K562 (cell line): ENCODE measurements at regions not wholly inside any gene's neighbourhood (a gene's known extent, or its start where the extent isn't known, plus 50 kb on each side); places are given as distances from the start of the nearest gene placed in this dataset.

Experiments used
- ATAC-seq: fragments of 200-7000 bp; cut with Tn5 transposase; 3 replicates; pipeline ENCODE4 v1.9.1; 2020; ENCODE audit warnings: moderate library complexity
- BruUV-seq: library from RNA; stranded (reverse); fragments of 400-500 nt; replicated peaks from 2 replicates; lab custom pipeline; 2021; lab: Mats Ljungman, UMichigan
- CTCF ChIA-PET: fragments of 300-600 bp; formaldehyde crosslinking; extraction: SDS; loops from one replicate; lab custom pipeline; 2021; ENCODE audit warnings: low intra/inter-chr PET ratio; lab: Yijun Ruan, JAX
- POLR2A ChIA-PET: fragments of 300-600, 350-650 bp; sonication (Branson Sonifier 250); formaldehyde crosslinking; extraction: SDS; loops from one replicate; lab custom pipeline; 2021; ENCODE audit warnings: antibody characterized with exemption, inconsistent platforms; lab: Yijun Ruan, JAX
- DNase-seq, 4 experiments: peaks; one replicate each; pipeline versions ENCODE4 v3.0.0 to v3.0.0-alpha.2; 2011 to 2018; ENCODE audit warnings: low spot score in 3 of 4, mixed read lengths in 3 of 4; ENCODE audit errors: extremely low read depth in 1 of 4
- FAIRE-seq: peaks from 2 replicates; lab custom pipeline; 2011; peaks lifted over from hg19 to GRCh38; lab: Jason Lieb, UNC
- H2AFZ ChIP-seq: 2 replicates; pipeline ENCODE4 v1.6.0; 2011; ENCODE audit warnings: low read depth, low read length, control low read depth, inconsistent platforms
- H3K27ac ChIP-seq: fragments of 200-600 bp; 3 replicates; pipeline ENCODE4 v1.8.0; 2011; ENCODE audit warnings: low read depth, mild to moderate bottlenecking, control low read depth, inconsistent platforms, low read length, moderate library complexity, mixed read lengths; ENCODE audit errors: extremely low read depth
- H3K27me3 ChIP-seq, 2 experiments: fragments of 300-600 bp in 1 of 2; 2 replicates in 1 of 2; 3 replicates in 1 of 2; pipeline versions ENCODE4 v1.6.0 to v1.8.0; 2011; ENCODE audit warnings: inconsistent platforms in 2 of 2, low read length in 2 of 2, mild to moderate bottlenecking in 1 of 2, mixed read lengths in 1 of 2, moderate library complexity in 1 of 2; ENCODE audit not compliant: control insufficient read depth in 2 of 2, insufficient read depth in 2 of 2
- H3K36me3 ChIP-seq: fragments of 300-600 bp; 3 replicates; pipeline ENCODE4 v1.8.0; 2011; ENCODE audit warnings: mild to moderate bottlenecking, low read length, inconsistent platforms; ENCODE audit not compliant: control insufficient read depth, insufficient read depth
- H3K4me1 ChIP-seq, 2 experiments: fragments of 200-600 bp in 1 of 2; replicated peaks in 1 of 2; 2 replicates in 1 of 2; 3 replicates in 1 of 2; pipeline versions ENCODE4 v1.5.1 to v1.8.0; 2011; ENCODE audit warnings: inconsistent platforms in 2 of 2, low read length in 2 of 2, mild to moderate bottlenecking in 1 of 2, mixed read lengths in 1 of 2, moderate library complexity in 1 of 2; ENCODE audit not compliant: control insufficient read depth in 2 of 2, insufficient read depth in 2 of 2
- H3K4me2 ChIP-seq: 2 replicates; pipeline ENCODE4 v1.6.1; 2011; ENCODE audit warnings: low read length, control low read depth, inconsistent platforms, mixed read lengths; ENCODE audit not compliant: insufficient read depth
- H3K4me3 ChIP-seq: fragments of 200-600 bp; sonication (generic), shearing (Covaris generic); 2 replicates; pipeline ENCODE4 v1.5.1; 2016; ENCODE audit warnings: control low read depth, inconsistent platforms
- H3K79me2 ChIP-seq: fragments of 200-600 bp; 3 replicates; pipeline ENCODE4 v1.8.0; 2011; ENCODE audit warnings: low read length, inconsistent platforms; ENCODE audit not compliant: control insufficient read depth, insufficient read depth
- H3K9ac ChIP-seq, 2 experiments: 2 replicates each; pipeline versions ENCODE4 v1.6.0 to v1.6.1; 2011; ENCODE audit warnings: low read depth in 2 of 2, low read length in 2 of 2, control low read depth in 1 of 2, inconsistent platforms in 1 of 2, mild to moderate bottlenecking in 1 of 2, mixed read lengths in 1 of 2; ENCODE audit not compliant: insufficient read depth in 1 of 2
- H3K9me1 ChIP-seq: one replicate; pipeline ENCODE4 v1.6.0; 2011; ENCODE audit warnings: inconsistent platforms, mild to moderate bottlenecking, low read length, moderate library complexity; ENCODE audit not compliant: control insufficient read depth, insufficient read depth
- H3K9me3 ChIP-seq: replicated peaks from 2 replicates; pipeline ENCODE4 v1.5.1; 2011; ENCODE audit warnings: low read depth, low read length, inconsistent platforms; ENCODE audit not compliant: control insufficient read depth, insufficient read depth
- H4K20me1 ChIP-seq: replicated peaks from 2 replicates; pipeline ENCODE4 v1.6.1; 2011; ENCODE audit warnings: low read length, inconsistent platforms, mixed read lengths; ENCODE audit not compliant: control insufficient read depth, insufficient read depth
- CSDE1 ChIP-seq, 2 experiments: fragments of 450-650 bp; IDR thresholded peaks; 2 replicates each; pipeline ENCODE4 v1.6.1; 2016; ENCODE audit warnings: mild to moderate bottlenecking in 1 of 2
- E4F1 ChIP-seq: fragments of 250-450 bp; sonication (Bioruptor Pico); IDR thresholded peaks from 2 replicates; pipeline ENCODE4 v1.5.0; 2021; ENCODE audit warnings: mild to moderate bottlenecking, borderline replicate concordance
- FOXO4 ChIP-seq: fragments of 450-650 bp; formaldehyde crosslinking; IDR thresholded peaks from 2 replicates; pipeline ENCODE4 v1.4.0; 2020; ENCODE audit warnings: mild to moderate bottlenecking, moderate library complexity
- HMBOX1 ChIP-seq: sonication (generic); IDR thresholded peaks from 2 replicates; pipeline ENCODE4 v1.6.1; 2016
- ZC3H8 ChIP-seq: fragments of 450-650 bp; IDR thresholded peaks from 2 replicates; pipeline ENCODE4 v1.6.1; 2017
- ZFP1 ChIP-seq: fragments of 450-650 bp; formaldehyde crosslinking; IDR thresholded peaks from 2 replicates; pipeline ENCODE4 v1.4.0; 2020; ENCODE audit warnings: mild to moderate bottlenecking, mixed read lengths
- ZNF140 ChIP-seq: fragments of 250-450 bp; sonication (Bioruptor Pico); IDR thresholded peaks from 2 replicates; pipeline ENCODE4 v1.8.0; 2021; ENCODE audit warnings: moderate library complexity, mild to moderate bottlenecking, inconsistent platforms
- WGBS: fragments of 100-300 bp; shearing (Covaris generic); methylation state at CpG from one replicate; pipeline ENCODE4 v1.1.6; 2016; ENCODE audit warnings: low coverage, mixed read lengths; ENCODE audit not compliant: insufficient coverage; ENCODE audit errors: missing lambda C conversion rate; 5-methylcytosine and 5-hydroxymethylcytosine counted together
- in situ Hi-C: fragments of 300-500 bp; cut with MboI; formaldehyde crosslinking; loops from 4 replicates; pipeline ENCODE4 v1.15.0; 2018; ENCODE audit warnings: inconsistent platforms, mixed read lengths
- intact Hi-C: fragments of 100-400 bp; cut with micrococcal nuclease; formaldehyde crosslinking; loops from 2 replicates; pipeline ENCODE4 v1.14.2; 2022
- TF ChIP-seq, protein P1 (sequence below), 3 experiments: fragments of 200-800 bp in 1 of 3; sonication (Bioruptor generic) in 1 of 3; sonication (generic) in 1 of 3; formaldehyde crosslinking in 1 of 3; IDR thresholded peaks; 2 replicates each; pipeline versions ENCODE4 v1.6.1 to v1.8.0; 2016 to 2022; ENCODE audit warnings: mild to moderate bottlenecking in 2 of 3, missing compliant biosample characterization in 2 of 3, missing genetic modification characterization in 2 of 3, missing genetic modification reagents in 1 of 3

DNA sequence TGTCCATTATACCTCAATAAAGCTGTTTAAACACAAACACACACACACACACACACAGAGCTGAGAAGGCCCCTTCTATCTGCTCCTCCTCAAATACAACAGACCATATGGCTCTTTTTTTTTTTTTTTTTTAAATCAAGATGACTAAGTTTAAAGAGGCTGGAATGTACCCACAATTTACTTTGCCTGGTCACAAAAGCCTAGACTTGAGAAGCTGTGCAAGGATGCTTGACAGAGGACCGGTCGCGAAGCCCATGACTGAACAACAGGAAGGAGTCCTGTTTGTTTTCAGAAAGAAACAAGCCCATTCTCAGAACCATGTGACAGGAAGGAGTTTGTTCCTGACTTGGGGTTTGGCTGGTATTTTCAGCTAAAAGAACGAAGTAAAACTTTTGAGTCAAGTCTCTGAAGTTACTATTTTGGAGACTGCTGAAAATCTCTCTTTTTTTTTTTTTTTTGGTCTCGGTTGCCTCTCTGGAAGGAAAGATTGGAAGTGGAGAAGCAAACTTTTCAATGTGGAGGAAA is 650.9 kb upstream of the TENM3 start:
- H3K27ac ChIP-seq: no peak overlapping the region
- H3K4me3 ChIP-seq: no peak overlapping the region
- WGBS: 1% methylated on average over 5 of the region's 5 CpGs
- no peaks in the 10 kb centered on the region for H3K9me1 ChIP-seq
- no peaks in the 10 kb centered on the region for H3K27me3 ChIP-seq
- intact Hi-C loops: no loop called here
- no peaks in the 10 kb centered on the region for H3K36me3 ChIP-seq
- no peaks in the 10 kb centered on the region; the same call in 1 of the 2 replicates for H3K9me3 ChIP-seq
- in situ Hi-C loops: no loop called here
- POLR2A ChIA-PET: no interaction called here
- DNase-seq (no peak), ATAC-seq (no peak), FAIRE-seq (no peak)
- H3K4me1 ChIP-seq: no peaks in the 10 kb centered on the region
- no peak overlapping the region for H3K9ac ChIP-seq
- no peaks in the 10 kb centered on the region for H3K79me2 ChIP-seq
- no TSS peak for BruUV-seq
- H4K20me1 ChIP-seq: no peaks in the 10 kb centered on the region; the same call in 1 of the 2 replicates
- no peak overlapping the region for H2AFZ ChIP-seq
- no peak overlapping the region for H3K4me2 ChIP-seq
- TF ChIP-seq ZFP1 (no peak), ZNF140 (no peak), ZC3H8 (no peak), E4F1 (CRISPR knock-in tag) (no peak), HMBOX1 (no peak), FOXO4 (CRISPR knock-in tag) (no peak), CSDE1 (IDR thresholded peaks at IDR 0.05) (no peak)
- TF ChIP-seq, protein P1, sequence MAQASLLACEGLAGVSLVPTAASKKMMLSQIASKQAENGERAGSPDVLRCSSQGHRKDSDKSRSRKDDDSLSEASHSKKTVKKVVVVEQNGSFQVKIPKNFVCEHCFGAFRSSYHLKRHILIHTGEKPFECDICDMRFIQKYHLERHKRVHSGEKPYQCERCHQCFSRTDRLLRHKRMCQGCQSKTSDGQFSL (CRISPR knock-in tag; IDR thresholded peaks at IDR 0.05): no peak
- TF ChIP-seq, protein P1 (tag; IDR thresholded peaks at IDR 0.05): no peak
- CTCF ChIA-PET: no interaction called here
